D341Med (cell line): ENCODE measurements at regions not wholly inside any gene's neighbourhood (a gene's known extent, or its start where the extent isn't known, plus 50 kb on each side); places are given as distances from the start of the nearest gene placed in this dataset.
"Not testable (repeated sequence)": the region's sequence is repeated elsewhere in the genome, so short reads cannot be mapped to it uniquely, and the experiment has no call there.

Experiments
- DNase-seq: peaks from one replicate; pipeline ENCODE4 v3.0.0; 2012; ENCODE audit warnings: low spot score

GRCh38 chr7:119712886-119713462 lies 560.0 kb upstream of the KCND2 start:
- no peak for DNase-seq

DNA sequence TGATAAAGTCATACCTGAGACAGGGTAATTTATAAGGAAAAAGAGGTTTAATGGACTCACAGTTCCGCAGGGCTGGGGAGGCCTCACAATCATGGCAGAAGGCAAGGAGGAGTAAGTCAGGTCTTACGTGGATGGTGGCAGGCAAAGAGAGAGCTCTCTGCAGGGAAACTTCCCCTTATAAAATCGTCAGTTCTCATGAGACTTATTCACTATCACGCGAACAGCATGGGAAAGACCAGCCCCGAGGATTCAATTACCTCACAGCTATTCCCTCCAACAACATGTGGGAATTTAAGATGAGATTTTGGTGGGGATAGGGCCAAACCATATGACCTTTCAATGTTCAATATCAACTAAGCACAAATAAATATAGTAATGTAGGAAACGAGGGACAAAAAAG lies 559.4 kb upstream of the KCND2 start:
- no peak for DNase-seq

- no peak for DNase-seq
Measured at GRCh38 chr7:119720541-119720940, 552.4 kb upstream of the KCND2 start.

DNA sequence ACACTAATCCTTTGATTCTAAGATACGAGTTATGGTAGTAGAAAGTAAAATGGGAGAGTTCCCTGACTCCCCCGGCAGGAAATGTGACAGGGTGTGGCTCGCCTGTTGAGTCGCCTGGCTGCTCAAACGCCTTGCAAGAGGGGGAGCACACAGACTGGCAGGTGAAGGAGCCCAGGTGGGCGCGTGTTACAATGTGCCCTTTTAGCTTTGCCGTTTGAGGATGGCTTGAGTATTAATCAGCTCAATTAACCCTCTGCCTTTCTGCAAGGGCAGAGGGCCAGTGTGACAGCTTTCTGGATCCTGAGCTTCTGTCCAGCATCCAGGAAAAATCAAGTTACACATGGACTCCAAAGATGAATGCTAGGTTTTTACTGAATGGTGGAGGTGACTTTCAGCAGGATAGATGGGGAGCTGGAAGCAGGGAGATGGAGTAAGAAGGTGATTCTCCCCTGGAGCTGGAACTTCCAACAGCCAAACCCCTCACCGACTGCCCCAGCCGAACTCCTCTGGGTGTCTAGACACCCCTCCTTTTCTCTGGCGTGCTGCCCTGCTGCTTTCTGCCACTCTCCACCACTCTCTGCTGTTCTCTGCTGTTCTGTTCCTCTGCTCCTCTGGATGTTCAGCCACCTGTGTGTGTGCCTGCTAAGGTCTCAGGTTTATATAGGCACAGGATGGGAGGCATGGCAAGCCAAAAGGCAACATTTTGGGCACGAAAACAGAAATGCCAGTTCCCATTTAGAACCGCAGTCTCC lies 548.8 kb upstream of the KCND2 start:
- no peak for DNase-seq

GRCh38 chr7:119733127-119733879 lies 539.7 kb upstream of the KCND2 start:
- no peak for DNase-seq

DNA sequence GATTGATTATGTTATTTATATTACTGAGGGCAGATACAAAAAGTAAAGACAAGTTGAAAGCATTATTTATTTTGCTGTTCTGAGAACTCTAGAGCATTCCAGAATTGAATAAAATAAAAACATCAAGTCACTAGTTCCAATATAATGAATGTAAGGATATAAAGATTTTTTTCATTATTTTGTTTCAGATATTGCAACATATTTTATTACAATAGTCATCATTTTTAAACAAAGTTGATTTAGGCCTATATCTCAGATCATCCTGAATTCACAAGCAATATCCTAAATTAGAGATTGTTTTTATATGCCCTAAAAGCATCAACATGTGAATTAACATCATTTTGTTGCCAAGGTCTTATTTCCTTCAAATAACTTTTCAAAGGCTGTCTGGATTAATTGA lies 535.6 kb upstream of the KCND2 start:
- DNase-seq = no peak

- DNase-seq = not testable (repeated sequence)
Measured at GRCh38 chr7:119745280-119745679, 527.7 kb upstream of the KCND2 start.

DNA sequence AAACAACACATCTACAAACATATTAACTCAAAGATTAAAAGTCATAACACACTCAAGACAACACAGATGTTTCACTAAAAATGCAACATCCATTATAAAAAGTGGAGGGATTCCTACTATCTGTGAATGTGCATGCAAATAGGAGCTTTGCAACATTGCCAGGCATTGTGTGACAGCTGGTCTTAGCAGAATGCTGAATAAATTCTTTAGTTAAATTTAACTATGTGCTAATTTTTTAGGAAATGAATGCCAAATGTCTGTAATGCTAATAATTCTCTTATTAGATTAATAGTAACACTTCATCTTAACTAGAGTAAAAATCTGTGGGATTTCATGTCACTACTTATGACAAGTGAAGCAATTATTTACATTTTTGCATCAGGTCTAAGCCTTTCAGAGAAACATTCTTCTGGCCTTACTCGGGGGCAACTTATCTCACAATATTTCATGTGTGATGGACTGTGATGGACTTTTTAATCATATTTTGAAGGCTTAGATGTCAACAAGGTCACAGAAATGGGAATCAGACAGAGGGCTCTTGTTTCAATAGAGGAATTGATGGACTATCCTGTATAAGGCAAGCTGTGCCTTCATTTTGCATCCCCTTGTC lies 524.6 kb upstream of the KCND2 start:
- no peak for DNase-seq

- DNase-seq = no peak
Measured at GRCh38 chr7:119748991-119749390, 524.0 kb upstream of the KCND2 start.

DNA sequence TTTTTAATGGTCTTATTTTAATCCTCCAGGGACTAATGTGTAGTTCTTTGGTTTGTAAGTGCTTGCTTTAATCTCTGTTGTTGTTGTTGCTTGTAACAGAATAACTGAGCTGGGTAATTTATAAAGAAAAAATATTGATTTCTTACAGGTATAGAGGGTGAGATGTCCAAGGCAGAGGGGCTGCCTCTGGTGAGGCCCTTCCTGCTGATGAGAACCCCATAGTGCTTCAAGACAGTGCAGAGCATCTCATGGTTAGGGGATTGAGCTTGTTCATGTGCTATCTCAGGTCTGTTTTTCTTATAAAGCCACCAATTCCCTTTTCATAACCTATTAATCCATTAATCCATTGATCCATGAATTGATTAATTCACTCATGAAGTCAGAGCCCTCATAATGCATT lies 516.3 kb upstream of the KCND2 start:
- DNase-seq = no peak

GRCh38 chr7:119758254-119758653 lies 514.7 kb upstream of the KCND2 start:
- DNase-seq = no peak

GRCh38 chr7:119761776-119762175 lies 511.2 kb upstream of the KCND2 start:
- no peak for DNase-seq

DNA sequence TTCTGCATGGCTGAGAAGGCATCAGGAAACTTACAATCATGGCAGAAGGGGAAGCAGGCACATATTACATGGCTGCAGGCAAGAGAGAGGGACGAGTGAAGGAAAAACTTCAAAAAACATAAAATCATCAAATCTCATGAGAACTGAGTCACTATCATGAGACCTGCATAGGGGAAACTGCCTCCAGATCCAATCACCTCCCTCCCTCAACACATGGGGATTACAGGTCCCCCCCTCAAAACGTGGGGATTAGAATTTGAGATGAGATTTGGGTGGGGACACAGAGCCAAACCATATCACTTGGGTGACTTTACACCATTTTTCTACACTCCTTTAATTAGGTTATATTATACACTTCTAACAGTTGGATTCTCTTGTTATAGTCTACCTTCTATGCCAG lies 490.7 kb upstream of the KCND2 start:
- DNase-seq = no peak

DNA sequence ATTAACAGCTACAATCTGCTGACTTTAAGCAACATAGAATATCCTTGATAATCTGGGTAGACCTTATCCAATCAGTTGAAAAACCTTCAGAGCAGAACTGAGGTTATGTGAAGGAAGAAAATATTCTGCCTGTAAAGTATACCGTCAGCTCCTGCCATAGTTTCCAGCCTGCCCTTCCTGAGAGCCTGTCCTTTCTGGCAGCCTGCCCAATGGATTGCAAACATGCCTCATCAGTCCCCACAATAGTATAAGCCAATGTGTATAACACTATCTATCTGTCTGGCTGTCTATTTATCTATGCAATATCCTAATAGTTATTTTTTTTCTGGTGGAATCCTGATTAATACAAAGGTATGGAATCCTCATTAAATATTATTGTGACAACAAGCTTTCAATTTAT lies 489.2 kb upstream of the KCND2 start:
- DNase-seq = no peak

DNA sequence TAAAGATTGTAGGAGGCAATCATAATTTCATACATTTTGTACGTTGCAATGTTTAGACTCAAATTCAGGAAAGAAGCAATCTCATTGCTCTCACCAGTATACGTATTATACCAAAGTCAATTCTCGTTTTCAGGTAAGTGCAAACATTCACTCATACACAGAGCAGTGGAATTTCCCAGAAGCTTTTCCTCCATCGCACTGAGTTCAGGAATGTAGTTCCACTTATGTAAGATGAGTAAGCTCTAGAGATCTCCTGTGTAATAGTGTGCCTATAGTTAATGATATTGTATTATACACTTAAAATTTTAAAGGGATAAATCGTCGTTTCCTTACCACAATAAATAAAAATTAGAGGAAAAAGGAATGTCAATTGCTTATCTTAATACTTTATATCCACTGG lies 470.8 kb upstream of the KCND2 start:
- DNase-seq = no peak

DNA sequence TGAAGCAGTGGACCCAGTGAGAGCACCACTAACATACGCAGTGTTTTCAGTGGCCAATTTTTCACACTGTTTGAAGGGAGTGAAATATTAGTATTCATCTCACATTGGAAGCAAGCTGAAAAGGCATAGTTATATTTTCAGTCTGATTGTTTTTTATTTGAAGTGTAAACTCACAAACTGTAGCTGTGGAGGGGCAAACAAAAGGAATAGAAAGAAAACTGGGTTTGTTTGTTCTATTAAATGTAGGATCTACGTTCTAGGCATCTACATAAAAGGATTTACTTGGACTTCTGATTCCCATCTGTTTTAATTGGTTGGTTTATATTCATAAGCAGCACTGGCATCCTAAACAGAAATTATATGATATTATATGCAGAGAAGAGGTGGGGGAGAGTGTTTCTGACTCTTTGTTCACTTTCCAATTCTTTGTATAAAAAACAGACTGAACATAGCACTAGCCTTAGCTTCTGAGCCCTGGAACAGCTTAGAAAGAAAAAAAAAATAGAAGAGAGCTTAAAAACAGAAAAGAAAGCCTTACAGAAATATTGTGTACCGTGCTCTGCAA lies 447.8 kb upstream of the KCND2 start:
- no peak for DNase-seq

- DNase-seq = no peak
Measured at GRCh38 chr7:119826547-119826946, 446.4 kb upstream of the KCND2 start.

GRCh38 chr7:119838444-119838843 lies 434.5 kb upstream of the KCND2 start:
- no peak for DNase-seq

DNA sequence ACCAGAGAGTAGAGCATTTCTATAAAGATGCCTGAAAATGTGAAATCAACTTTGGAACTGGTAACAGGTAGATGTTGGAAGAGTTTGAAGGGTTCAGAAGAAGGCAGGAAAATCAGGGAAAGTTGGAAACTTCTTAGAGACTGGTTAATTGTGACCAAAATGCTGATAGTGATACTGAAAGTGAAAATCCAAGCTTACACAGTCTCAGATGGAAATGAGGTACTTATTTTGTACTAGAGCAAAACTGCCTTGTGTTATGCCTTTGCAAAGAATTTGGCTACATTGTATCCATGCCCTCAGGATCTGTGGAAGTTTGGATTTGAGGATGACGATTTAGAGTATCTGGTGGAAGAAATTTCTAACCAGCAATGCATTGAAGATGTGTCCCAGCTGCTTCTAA lies 430.6 kb upstream of the KCND2 start:
- DNase-seq = no peak

- no peak for DNase-seq
Measured at GRCh38 chr7:119842786-119843185, 430.2 kb upstream of the KCND2 start.

GRCh38 chr7:119861385-119861784 lies 411.6 kb upstream of the KCND2 start:
- DNase-seq = no peak

GRCh38 chr7:119868387-119868786 lies 404.6 kb upstream of the KCND2 start:
- DNase-seq = no peak

GRCh38 chr7:119879835-119880234 lies 393.1 kb upstream of the KCND2 start:
- DNase-seq = no peak
